GM18499 (cell line): ENCODE measurements at regions not wholly inside any gene's neighbourhood (a gene's known extent, or its start where the extent isn't known, plus 50 kb on each side); places are given as distances from the start of the nearest gene placed in this dataset.
"Not testable (repeated sequence)": the region's sequence is repeated elsewhere in the genome, so short reads cannot be mapped to it uniquely, and the experiment has no call there.

Experiments
- ATAC-seq: cut with Tn5 transposase; IDR thresholded peaks from one replicate; pipeline ENCODE4 v1.9.1; 2021; ENCODE audit warnings: moderate number of reproducible peaks; ENCODE audit not compliant: insufficient read depth, unreplicated experiment

DNA sequence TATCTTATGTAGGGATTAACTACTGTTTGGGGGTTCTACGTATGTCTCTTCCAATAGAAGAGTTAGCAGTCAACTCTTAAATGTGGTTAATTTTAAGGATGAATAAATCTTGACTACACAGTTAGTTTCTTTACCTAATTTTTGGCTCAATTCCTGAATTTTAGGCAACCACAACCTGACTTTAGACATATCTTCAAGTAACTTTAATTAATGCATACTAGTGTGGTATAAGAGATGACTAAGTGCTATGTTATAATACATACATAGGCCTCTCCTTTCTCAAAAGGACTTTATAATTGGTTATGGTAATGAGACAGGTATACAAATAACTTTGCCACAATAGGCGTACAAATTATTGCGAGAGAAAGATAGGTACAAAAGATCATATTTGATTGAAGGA lies 312.0 kb downstream of the IRS1 start:
- ATAC-seq = no peak

DNA sequence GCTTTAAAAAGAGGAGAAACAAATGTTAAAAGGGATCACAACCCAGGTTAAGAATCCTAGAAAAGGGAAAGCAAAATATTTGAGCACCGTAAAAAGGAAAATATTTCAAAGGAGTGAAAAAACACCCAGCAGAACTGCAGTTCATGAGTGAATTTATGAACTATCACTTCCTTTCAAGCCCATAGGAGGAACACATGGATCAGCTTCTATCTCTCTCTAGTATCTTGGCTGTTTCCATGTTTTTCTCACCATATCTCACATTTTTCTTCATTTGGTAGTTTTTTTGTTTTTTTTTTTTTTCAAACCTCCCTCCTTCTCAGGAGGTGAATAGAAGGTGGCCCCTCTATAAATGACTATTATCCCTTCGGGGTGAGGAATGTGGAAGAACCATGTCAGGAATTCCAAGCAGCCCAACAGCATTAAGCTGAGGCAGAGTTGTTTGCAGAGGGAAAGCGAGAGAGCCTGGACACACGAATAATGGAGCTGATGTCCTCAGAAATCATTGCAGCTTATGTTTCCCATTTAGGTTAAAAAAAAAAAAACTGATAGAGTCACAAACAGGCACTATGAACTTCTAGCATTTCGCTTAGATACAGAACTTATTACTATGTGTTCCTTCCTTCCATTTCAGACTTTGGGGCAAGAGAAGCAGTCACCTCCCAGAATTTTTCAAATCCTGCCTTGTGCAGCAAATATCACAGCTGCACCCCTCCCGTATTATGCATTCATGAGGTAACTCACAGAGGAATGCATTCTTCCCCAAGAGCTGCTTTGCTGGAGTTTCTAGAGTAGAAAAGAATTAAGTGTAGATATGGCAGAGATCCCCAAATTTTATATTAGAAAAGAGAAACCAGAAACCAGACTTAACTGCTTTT lies 315.6 kb downstream of the IRS1 start:
- ATAC-seq = no peak

DNA sequence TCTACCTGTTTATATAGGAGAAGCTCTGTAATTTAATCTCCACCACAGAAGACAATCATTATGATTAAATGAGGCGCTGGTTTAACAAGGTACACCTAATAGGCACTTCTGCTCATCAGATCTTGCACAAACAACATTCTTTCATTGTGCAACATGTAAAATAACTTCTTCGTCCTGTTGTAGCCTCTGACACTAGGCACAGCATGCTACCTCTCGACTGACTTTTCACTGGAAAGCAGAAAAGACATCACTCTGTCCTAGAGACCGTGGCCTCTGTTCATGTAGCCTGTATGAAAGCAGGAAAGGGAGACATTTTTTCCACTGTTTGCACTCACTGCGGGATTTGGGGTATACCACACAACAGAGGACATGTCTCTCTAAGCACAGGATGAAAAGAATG lies 316.5 kb downstream of the IRS1 start:
- ATAC-seq = no peak

DNA sequence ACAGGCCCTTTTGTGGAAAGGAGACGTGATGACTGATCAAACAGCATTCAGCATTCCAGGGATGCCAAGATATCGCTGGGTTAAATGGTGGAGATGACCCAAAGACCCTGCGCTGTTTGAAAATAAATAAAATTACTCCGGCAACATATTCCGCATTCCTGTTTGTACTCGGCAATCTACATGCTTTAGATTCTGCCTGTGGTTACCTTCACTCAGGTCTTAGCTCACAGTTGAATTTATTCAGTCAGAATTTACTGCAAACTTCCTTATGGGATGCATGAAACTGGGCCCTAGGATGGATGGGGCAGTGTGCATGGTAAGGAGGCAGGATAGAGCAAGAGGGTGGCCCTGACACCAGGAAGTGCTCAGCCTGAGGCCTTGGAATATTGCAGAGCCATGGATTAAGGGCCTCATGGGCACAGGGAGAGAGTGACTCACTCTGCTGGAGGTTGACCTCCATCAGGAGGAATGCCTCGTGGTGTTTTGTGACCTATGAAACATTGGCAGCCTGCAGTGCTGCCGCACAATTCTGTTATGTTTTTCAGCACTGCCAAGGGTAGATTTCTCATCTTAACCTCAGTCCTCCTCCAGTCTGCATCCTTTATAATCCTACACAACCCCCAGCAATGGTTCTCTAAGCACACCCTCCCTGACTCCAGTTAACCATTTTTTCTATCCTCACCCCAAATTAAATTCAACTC lies 321.4 kb downstream of the IRS1 start:
- no peak for ATAC-seq

DNA sequence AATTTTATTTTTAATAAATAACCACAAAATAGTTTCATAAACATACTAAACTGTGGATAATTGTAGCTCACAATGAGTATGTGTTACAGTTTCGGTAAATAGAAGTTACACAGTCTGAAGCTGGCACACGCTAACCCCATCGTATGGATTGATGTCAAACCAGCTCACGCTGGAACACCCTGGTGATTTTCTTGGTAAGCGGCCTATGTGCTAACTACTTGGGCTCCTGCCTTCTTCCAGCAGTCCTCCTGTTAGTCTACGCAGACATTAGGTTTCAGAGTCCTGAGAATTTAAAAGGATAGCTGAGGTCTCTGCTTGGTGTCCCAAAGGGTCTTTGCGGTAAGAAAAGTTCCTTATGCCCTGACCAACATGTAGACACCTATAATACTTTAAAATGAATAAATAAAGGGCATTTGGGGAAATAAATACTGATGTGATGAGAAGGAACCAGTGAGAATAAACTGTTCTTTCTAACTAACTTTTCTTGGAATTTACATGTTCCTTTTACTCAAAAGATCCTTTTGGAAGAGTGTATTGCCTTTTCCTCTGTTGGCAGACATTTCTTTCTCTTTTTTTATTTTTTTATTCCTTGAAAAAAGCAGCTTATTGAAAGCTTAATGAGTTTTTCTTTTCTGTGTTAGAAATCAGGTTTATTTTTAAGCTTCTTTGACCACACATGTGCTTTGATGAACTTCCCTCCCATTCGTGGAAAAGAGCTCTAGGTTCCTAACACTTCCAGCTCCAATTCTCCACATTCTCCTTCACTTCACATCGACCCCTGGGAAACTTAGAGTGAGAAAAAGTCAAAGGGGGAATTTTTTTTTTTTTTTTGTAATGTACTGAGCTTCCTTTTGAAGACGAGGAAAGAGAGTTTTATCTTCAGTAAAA lies 322.2 kb downstream of the IRS1 start:
- no peak for ATAC-seq

DNA sequence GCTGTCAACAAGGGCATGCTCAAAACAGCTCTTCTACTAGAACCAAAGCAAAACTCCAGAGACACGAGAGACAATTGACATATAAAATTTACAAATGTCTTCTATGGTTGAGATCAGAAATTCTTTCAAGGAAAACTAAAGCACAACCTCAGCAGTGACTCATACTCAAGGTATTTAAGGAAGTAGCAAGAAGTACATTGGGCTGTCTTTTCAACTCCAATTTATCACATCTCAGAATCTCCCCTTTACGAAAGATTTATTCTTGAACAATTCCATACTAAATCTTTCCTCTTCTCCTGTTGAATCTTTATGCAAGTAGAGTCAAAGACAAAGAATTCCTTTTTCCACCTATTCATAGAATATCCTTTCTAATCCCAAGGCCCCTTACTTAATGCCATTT lies 324.0 kb downstream of the IRS1 start:
- no peak for ATAC-seq

DNA sequence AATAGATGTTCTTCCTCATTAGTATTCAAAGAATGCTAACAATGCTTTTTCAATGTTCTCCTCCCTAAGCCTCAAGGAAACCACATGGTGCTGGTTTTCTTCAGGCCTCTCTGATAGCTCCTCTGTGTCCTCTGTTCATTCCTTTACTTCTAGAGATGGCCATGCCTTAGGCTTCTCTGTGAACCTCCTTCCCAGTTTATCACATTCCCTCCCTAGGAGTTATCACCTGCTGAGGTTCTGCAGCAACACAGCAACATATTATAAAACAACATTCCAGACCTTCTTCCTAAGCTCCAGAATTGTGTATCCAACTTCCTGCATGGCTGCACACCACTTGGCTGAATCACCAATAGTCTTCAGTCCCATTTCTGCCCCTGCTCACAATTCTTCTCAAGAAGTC lies 325.5 kb downstream of the IRS1 start:
- ATAC-seq = no peak

DNA sequence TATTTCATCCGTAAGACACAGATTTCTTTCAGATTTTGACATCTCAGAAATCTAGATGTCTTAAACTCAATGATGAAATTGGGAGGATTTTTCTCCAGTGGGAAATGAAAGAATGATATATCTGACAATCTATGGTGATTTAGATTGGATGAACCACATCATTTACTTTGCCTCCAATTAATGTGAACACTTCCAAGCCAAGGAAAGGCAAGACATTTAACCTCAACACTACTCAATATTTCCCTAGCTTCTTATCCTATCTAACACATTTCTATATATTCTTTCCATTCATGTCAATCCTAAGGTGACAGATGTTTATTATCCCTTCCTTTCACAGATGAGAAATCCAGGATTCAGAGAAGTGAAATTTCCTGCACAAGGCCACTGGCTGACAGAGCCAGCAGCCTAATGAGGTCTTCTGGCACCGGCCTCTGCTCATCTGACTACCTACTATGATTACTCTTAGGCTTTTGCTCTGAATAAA lies 327.6 kb downstream of the IRS1 start:
- no peak for ATAC-seq

DNA sequence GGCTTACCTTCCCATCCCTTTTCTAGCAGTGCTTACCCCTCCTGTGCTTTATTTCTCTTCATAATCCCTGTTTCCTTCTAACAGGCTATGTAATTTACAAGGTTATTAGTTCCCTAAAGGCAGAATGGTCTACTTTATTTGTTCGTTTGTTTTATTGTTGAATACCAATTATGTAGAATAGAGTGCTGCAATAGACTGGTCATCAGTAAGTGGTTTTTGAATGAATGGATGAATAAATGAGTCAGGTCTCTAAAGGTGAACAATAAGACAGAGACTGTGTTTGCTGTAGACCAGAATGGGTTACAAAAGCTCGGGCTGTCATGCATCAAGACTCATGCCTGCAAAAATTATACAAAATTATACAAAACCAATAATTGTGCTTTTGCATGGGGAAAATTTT lies 332.0 kb downstream of the IRS1 start:
- no peak for ATAC-seq

DNA sequence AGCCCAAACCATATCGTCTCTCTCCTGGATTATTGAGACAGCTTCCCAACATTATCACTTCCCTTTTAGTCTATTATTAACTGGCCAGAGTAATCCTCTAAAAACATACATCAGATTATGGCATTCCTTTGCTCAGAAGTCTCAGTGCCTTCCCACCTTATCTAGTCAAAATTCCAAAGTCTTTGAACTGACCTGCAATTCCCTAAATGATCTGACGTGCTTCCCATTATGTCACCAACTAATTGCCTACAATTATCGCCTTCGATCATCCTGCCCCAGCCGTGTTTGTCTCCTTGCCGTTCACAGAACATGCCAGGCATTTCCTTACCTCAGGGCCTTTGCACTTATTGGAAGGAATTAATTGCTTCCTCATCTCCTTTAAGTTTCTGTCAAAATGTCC lies 332.4 kb downstream of the IRS1 start:
- no peak for ATAC-seq

DNA sequence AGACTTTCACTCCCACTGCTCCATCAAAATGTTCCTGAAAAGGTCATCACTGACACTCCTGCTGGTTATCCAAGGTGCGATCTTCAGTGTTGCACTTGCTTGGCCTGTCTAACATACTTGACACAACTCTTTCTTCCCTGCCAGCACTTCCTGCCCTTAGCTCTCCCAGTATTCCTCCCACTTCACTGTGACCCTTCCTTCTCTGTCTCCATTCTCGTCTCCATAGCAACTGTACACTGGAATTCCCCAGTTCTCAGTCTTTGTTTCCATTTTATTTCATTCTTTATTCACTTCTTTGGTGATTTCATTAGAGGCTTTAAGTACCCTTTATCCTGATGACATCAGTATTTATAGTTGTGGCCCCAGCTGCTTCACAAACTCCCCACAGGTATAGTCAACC lies 333.0 kb downstream of the IRS1 start:
- ATAC-seq = no peak

DNA sequence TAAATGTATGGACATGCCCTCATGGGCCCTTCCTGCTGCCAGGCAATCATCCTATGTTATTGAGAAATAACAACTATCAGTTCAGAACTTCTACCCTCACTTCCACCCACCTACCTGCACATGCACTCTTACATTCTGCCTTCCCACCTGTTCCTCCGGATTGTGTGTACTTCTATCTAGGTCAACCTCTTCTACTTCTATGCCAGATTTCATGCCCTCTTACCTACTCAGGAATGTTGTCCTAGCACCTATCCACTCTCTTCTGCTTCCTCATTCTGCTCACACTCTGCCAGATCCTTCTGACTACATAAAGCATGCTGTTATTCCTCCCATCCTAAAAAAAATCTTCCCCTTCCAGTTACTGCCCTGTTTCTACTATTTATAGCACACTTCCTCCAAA lies 333.5 kb downstream of the IRS1 start:
- ATAC-seq = no peak

DNA sequence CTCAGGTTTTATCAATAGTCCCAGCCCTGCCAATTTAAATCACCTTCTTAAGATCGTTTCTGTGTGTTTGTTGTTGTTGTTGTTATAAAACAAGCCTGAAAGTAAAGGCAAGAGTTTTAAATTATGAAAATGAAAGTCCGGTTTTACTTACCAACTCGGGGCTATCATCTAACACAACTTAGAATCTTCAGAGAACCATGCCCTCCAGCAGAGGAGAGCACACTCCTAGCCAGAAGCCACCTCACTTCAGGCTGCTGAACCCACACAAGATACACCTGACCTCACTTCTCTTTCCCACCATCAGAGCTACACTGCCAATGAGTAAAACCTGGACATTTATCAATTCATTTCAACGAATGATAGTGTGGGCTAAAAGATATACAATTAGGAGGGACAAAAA lies 335.2 kb downstream of the IRS1 start:
- no peak for ATAC-seq

DNA sequence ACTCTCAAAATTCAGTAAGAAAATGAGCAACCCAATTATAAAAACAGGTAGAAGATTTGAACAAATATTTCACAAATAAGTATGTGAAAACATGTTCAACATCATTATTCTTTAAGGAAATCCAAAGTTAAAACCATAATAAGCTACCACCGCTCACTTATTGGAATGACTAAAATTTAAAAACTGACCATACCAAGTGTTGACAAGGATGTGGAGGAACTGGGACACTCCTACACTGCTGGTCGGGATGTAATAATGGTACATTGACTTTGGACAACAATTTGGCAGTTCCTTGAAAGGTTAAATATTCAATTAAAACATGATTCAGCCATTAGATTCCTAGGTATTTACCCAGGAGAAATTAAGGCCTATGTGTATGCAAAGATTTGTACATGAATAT lies 336.5 kb downstream of the IRS1 start:
- ATAC-seq = no peak

DNA sequence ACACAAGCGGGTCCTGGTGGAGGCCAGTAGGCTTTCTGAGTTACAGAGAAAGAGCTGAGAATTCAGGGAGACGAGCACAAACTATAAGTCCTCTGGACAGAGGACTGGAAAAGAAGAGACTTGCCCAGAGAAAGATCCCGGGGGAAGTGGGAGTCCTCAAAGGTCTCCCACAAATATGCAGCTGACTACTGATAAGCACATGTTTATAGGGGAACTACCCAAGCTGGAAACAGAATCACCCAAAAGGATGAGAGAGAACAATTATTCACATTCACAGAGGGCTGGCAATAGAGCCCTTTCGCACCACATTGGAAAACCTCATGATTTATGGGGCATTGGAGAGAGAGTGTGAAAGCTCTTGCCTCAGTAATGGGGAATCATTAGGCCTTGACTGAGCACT lies 337.6 kb downstream of the IRS1 start:
- ATAC-seq = no peak

DNA sequence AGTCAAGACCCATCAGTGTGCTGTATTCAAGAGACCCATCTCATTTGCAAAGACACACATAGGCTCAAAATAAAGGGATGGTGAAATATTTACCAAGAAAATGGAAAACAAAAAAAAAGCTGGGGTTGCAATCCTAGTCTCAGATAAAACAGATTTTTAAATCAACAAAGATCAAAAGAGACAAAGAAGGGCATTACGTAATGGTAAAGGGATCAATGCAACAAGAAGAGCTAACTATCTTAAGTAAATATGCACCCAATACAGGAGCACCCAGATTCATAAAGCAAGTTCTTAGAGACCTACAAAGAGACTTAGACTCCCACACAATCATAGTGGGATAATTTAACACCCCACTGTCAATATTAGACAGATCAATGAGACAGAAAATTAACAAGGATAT lies 343.5 kb downstream of the IRS1 start:
- ATAC-seq = not testable (repeated sequence)

DNA sequence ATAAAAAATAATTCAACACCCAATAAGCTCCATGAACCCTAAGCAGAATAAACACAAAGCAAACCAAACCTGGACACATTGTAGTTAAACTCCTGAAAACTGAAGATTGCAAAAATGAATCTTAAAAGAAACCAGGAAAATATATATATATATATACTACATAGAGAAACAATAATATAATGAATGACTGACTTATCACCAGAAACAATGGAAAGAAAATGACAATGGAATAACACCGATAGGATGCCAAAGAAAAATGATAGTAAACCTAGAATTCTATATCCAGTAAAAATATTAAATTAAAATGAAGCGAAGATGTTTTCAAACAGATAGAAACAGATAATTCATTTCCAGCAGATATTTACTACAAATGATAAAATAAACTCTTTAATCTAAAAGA lies 346.9 kb downstream of the IRS1 start:
- no peak for ATAC-seq

DNA sequence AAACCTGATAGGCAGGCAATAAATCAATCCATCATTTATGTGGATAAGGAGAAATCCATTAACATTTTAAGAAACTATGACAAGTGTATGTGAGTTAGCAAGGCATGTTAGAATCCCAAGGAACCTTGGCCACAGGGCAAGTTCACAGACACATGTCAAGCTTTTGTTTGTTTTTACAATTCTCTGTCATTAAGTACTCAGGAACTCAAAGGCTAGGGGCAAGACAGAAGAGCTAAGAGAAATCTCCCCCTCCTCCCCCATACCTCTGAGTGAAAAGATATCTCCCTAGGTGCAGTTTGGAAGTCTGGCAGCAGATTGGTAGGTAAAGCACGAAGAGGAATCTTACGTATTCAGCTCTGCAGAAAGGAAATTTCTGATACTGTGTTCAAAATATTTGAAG lies 348.1 kb downstream of the IRS1 start:
- no peak for ATAC-seq

DNA sequence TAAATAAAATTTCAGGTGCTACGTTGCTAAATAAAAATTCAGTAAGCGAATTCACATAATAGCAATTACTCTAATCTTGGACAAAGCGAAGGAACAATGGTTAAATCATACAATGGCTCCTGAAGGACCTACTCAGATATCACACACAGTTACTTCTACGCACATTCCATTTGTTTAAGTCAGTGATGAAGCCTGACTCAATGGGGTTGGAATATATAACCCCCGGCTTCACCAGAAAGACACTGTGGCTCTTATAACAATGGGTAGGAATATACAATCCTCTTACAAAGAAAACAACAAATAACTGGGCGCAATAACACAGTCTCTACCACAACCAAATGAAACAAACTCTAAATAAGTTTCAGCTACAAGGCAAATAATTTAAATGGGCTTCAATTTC lies 349.5 kb downstream of the IRS1 start:
- no peak for ATAC-seq

DNA sequence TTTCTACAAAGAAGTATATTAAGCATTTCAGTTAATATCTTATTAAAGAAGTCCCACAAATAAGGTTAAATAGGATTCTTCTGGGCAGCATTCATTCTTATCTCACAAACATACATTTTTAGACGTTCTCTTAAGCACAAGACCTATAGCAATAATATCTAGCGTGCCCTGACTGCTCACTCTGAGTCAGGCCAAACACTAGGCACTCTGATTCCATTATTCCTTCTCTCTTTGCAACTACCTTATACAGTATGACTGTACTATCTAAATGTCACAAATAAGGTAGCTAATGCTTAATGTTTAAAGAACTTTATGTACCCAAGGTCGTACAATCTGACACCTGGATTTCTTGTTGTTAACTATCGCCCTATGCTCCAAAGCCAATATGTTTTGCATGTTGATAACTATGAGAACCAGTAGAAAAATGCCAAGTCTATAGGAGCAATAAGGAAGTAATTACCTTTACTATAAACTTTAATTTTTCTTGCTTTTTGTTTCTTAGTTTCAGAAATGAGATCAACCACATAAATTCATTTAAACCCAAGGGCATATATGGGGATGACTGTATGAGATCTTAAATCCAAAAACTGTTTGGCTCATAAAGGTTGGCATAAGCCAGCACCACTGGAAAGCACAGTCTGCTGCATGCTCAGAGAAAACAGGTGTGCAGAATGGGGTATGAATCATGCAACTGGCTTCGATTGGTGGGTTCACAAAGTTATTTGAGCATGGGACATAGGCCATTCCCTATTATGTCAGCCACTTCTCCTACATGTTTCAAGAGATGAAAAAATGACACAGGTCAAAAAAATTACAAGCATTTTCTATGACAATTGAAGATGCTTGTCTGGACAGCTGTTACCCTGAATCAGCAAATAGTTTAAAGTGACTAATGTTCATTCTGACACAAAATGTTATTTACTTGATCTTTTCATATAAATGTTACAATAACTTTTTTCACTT lies 352.0 kb downstream of the IRS1 start:
- ATAC-seq = no peak
